Stimulated activated CD4-positive, alpha-beta T cell treated with anti-CD3 and anti-CD28 coated beads, Interleukin-12 subunit alpha, Interleukin-12 subunit beta, amount 100 ng/mL, for 4 hours (primary cell): ENCODE measurements at regions not wholly inside any gene's neighbourhood (a gene's known extent, or its start where the extent isn't known, plus 50 kb on each side); places are given as distances from the start of the nearest gene placed in this dataset.
"Not testable (repeated sequence)": the region's sequence is repeated elsewhere in the genome, so short reads cannot be mapped to it uniquely, and the experiment has no call there.

Experiments used
- DNase-seq: peaks from one replicate; pipeline ENCODE4 v3.0.0-alpha.2; 2020

- no peak for DNase-seq
Measured at GRCh38 chr17:33955461-33955860, 299.6 kb upstream of the CCL2 start.

- not testable (repeated sequence) for DNase-seq
Measured at GRCh38 chr17:33959098-33959497, 296.0 kb upstream of the CCL2 start.

GRCh38 chr17:33962857-33963655 is 292.0 kb upstream of the CCL2 start:
- no peak for DNase-seq

GRCh38 chr17:33964344-33964979 is 290.6 kb upstream of the CCL2 start:
- no peak for DNase-seq

GRCh38 chr17:33966410-33967059 is 288.6 kb upstream of the CCL2 start:
- no peak for DNase-seq

- DNase-seq, result no peak
Measured at GRCh38 chr17:33967608-33968349, 287.3 kb upstream of the CCL2 start.

GRCh38 chr17:33968350-33969044 is 286.6 kb upstream of the CCL2 start:
- no peak for DNase-seq

GRCh38 chr17:33970279-33970678 is 284.8 kb upstream of the CCL2 start:
- no peak for DNase-seq

- no peak for DNase-seq
Measured at GRCh38 chr17:33972763-33973162, 282.3 kb upstream of the CCL2 start.

- DNase-seq, result no peak
Measured at GRCh38 chr17:33973491-33973890, 281.6 kb upstream of the CCL2 start.

- no peak for DNase-seq
Measured at GRCh38 chr17:33974276-33974675, 280.8 kb upstream of the CCL2 start.

GRCh38 chr17:33976831-33977230 is 278.3 kb upstream of the CCL2 start:
- DNase-seq, result no peak

GRCh38 chr17:33977729-33978514 is 277.2 kb upstream of the CCL2 start:
- DNase-seq, result no peak

- no peak for DNase-seq
Measured at GRCh38 chr17:33978889-33979288, 276.2 kb upstream of the CCL2 start.

GRCh38 chr17:33980193-33980592 is 274.9 kb upstream of the CCL2 start:
- DNase-seq, result no peak

- DNase-seq, result no peak
Measured at GRCh38 chr17:33981711-33982601, 273.1 kb upstream of the CCL2 start.

- no peak for DNase-seq
Measured at GRCh38 chr17:33982909-33983308, 272.2 kb upstream of the CCL2 start.

- DNase-seq, result no peak
Measured at GRCh38 chr17:33983824-33984574, 271.1 kb upstream of the CCL2 start.

GRCh38 chr17:33986088-33986487 is 269.0 kb upstream of the CCL2 start:
- DNase-seq, result no peak

GRCh38 chr17:33986566-33986965 is 268.5 kb upstream of the CCL2 start:
- no peak for DNase-seq
